GM12865 (cell line): ENCODE measurements at regions not wholly inside any gene's neighbourhood (a gene's known extent, or its start where the extent isn't known, plus 50 kb on each side); places are given as distances from the start of the nearest gene placed in this dataset.

Experiments
- DNase-seq: peaks from one replicate; pipeline ENCODE4 v3.0.0; 2010; ENCODE audit warnings: low read depth
- H3K4me3 ChIP-seq: 2 replicates; pipeline ENCODE4 v1.5.1; 2011; ENCODE audit warnings: mild to moderate bottlenecking, low read depth, low read length, control low read depth
- CTCF ChIP-seq: IDR thresholded peaks from 2 replicates; pipeline ENCODE4 v1.5.1; 2011; ENCODE audit warnings: low read length, control low read depth, low read depth, inconsistent platforms; ENCODE audit not compliant: insufficient read depth; ENCODE audit errors: missing control alignments

- DNase-seq: no peak
- no peak for TF ChIP-seq CTCF
- no peak overlapping the region for H3K4me3 ChIP-seq
These were observed 69.3 kb upstream of the EGFLAM start for GRCh38 chr5:38189081-38189504.

GRCh38 chr5:38188591-38188990 is 69.8 kb upstream of the EGFLAM start:
- DNase-seq: no peak
- no peak overlapping the region for H3K4me3 ChIP-seq
- no peak for TF ChIP-seq CTCF

- H3K4me3 ChIP-seq: no peak overlapping the region
- no peak for TF ChIP-seq CTCF
- DNase-seq: no peak
These were observed 70.8 kb upstream of the EGFLAM start for GRCh38 chr5:38187532-38187931.

GRCh38 chr5:38184627-38185026 is 73.7 kb upstream of the EGFLAM start:
- H3K4me3 ChIP-seq: no peak overlapping the region
- no peak for DNase-seq
- TF ChIP-seq CTCF: no peak

- no peak overlapping the region for H3K4me3 ChIP-seq
- DNase-seq: no peak
- TF ChIP-seq CTCF: no peak
These were observed 75.4 kb upstream of the EGFLAM start for GRCh38 chr5:38182991-38183390.

- H3K4me3 ChIP-seq: no peak overlapping the region
- no peak for TF ChIP-seq CTCF
- no peak for DNase-seq
These were observed 90.3 kb upstream of the EGFLAM start for GRCh38 chr5:38168029-38168428.

GRCh38 chr5:38167562-38167996 is 90.8 kb upstream of the EGFLAM start:
- H3K4me3 ChIP-seq: no peak overlapping the region
- no peak for DNase-seq
- TF ChIP-seq CTCF: no peak
